HEK293 (cell line): ENCODE measurements at regions not wholly inside any gene's neighbourhood (a gene's known extent, or its start where the extent isn't known, plus 50 kb on each side); places are given as distances from the start of the nearest gene placed in this dataset.
"Not testable (repeated sequence)": the region's sequence is repeated elsewhere in the genome, so short reads cannot be mapped to it uniquely, and the experiment has no call there.

Experiments
- CTCF ChIA-PET: fragments of 350-600 bp; formaldehyde crosslinking; extraction: SDS; loops from one replicate; lab custom pipeline; 2021; ENCODE audit warnings: antibody characterized with exemption; lab: Yijun Ruan, JAX
- POLR2A ChIA-PET: fragments of 300-600 bp; formaldehyde crosslinking; extraction: SDS; loops from one replicate; lab custom pipeline; 2020; ENCODE audit warnings: antibody characterized with exemption, inconsistent platforms; lab: Yijun Ruan, JAX
- H3K27ac ChIP-seq: fragments of 200-500 bp; sonication (Bioruptor generic); 2 replicates; pipeline ENCODE4 v1.5.1; 2014; ENCODE audit warnings: low read depth, low read length, control low read depth, inconsistent platforms; ENCODE audit errors: extremely low read depth
- H3K36me3 ChIP-seq, 2 experiments: fragments of 200-500 bp in 1 of 2; sonication (Bioruptor generic) in 1 of 2; 1 replicate in 1 of 2; 2 replicates in 1 of 2; pipeline ENCODE4 v1.5.1; 2014 to 2017; ENCODE audit warnings: inconsistent platforms in 2 of 2, low read length in 2 of 2; ENCODE audit not compliant: control insufficient read depth in 2 of 2, insufficient read depth in 1 of 2
- H3K4me1 ChIP-seq: fragments of 200-500 bp; sonication (Bioruptor generic); 2 replicates; pipeline ENCODE4 v1.5.1; 2014; ENCODE audit warnings: mild to moderate bottlenecking, low read length, inconsistent platforms; ENCODE audit not compliant: control insufficient read depth, insufficient read depth
- H3K4me3 ChIP-seq: 2 replicates; pipeline ENCODE4 v1.5.1; 2011; ENCODE audit warnings: low read depth, mild to moderate bottlenecking, control low read depth, low read length, moderate library complexity
- H3K9me3 ChIP-seq: fragments of 200-500 bp; sonication (Bioruptor generic); 2 replicates; pipeline ENCODE4 v1.5.1; 2014; ENCODE audit warnings: low read depth, low read length, inconsistent platforms; ENCODE audit not compliant: control insufficient read depth, insufficient read depth
- EGR2 ChIP-seq: fragments of 450-650 bp; formaldehyde crosslinking; IDR thresholded peaks from 2 replicates; pipeline ENCODE4 v1.5.1; 2016; ENCODE audit warnings: low read depth, missing biosample characterization, missing genetic modification characterization
- SCRT1 ChIP-seq: fragments of 450-650 bp; formaldehyde crosslinking; IDR thresholded peaks from 2 replicates; pipeline ENCODE4 v1.5.1; 2016; ENCODE audit warnings: missing biosample characterization, missing genetic modification characterization, borderline replicate concordance
- SP7 ChIP-seq: fragments of 450-650 bp; formaldehyde crosslinking; IDR thresholded peaks from 2 replicates; pipeline ENCODE4 v1.5.1; 2016; ENCODE audit warnings: missing biosample characterization, missing genetic modification characterization
- ZFP3 ChIP-seq: fragments of 450-650 bp; formaldehyde crosslinking; IDR thresholded peaks from 2 replicates; pipeline ENCODE4 v1.5.1; 2016; ENCODE audit warnings: low read depth, missing biosample characterization, missing genetic modification characterization
- ZNF114 ChIP-seq: fragments of 450-650 bp; formaldehyde crosslinking; IDR thresholded peaks from 2 replicates; pipeline ENCODE4 v1.5.0; 2017; ENCODE audit warnings: missing biosample characterization, missing genetic modification characterization
- ZNF169 ChIP-seq: fragments of 450-650 bp; formaldehyde crosslinking; IDR thresholded peaks from 2 replicates; pipeline ENCODE4 v1.5.1; 2016; ENCODE audit warnings: missing biosample characterization, missing genetic modification characterization
- ZNF354C ChIP-seq: fragments of 450-650 bp; formaldehyde crosslinking; IDR thresholded peaks from 2 replicates; pipeline ENCODE4 v1.5.1; 2016; ENCODE audit warnings: missing biosample characterization, missing genetic modification characterization, low read depth, borderline replicate concordance
- ZNF560 ChIP-seq: fragments of 450-650 bp; formaldehyde crosslinking; IDR thresholded peaks from 2 replicates; pipeline ENCODE4 v1.5.1; 2017; ENCODE audit warnings: missing biosample characterization, missing genetic modification characterization, borderline replicate concordance
- ZNF623 ChIP-seq: fragments of 450-650 bp; formaldehyde crosslinking; IDR thresholded peaks from 2 replicates; pipeline ENCODE4 v1.5.1; 2016; ENCODE audit warnings: missing biosample characterization, missing genetic modification characterization
- ZNF629 ChIP-seq: fragments of 450-650 bp; formaldehyde crosslinking; IDR thresholded peaks from 2 replicates; pipeline ENCODE4 v1.5.1; 2017; ENCODE audit warnings: missing biosample characterization, missing genetic modification characterization
- TF ChIP-seq, protein P1 (sequence below): fragments of 450-650 bp; formaldehyde crosslinking; IDR thresholded peaks from 2 replicates; pipeline ENCODE4 v1.5.1; 2016; ENCODE audit warnings: missing biosample characterization, missing genetic modification characterization
- TF ChIP-seq, protein P2 (sequence below): fragments of 450-650 bp; formaldehyde crosslinking; conservative IDR thresholded peaks from 2 replicates; pipeline ENCODE4 v1.5.1; 2016; ENCODE audit warnings: low read depth, missing biosample characterization, missing genetic modification characterization

DNA sequence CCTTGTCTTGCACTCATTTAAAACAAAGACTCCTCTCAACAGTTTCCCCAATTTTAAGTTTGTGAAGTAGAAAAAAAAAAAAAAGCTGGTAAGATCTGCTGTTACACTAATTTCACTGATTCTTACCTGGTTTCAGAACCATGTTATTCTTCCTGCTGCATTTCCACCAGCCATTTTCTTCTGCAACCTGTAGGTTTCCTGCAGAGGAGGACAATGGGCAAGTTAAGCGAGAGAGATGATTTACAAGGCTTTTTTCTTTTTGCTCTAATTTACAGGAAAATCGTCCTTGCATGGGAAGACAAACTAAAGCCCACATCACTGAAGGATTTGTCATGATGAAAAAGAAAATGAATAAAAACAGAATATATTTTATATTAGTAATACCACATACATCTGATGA is 86.0 kb upstream of the SMARCA2 start:
- no peaks in the 10 kb centered on the region for H3K4me1 ChIP-seq
- CTCF ChIA-PET = interaction anchor here (0.9 to 1.9 kb wide), 2 partner anchors 11 to 12 kb away, joined by 3 to 6 read pairs; no protein-coding TSS in a partner anchor
- H3K9me3 ChIP-seq = no peaks in the 10 kb centered on the region
- POLR2A ChIA-PET = no interaction called here
- H3K4me3 ChIP-seq = no peak overlapping the region
- no peaks in the 10 kb centered on the region for H3K36me3 ChIP-seq
- TF ChIP-seq ZNF560 (no peak), ZNF354C (tag by site-specific recombination) (no peak), ZNF623 (tag by site-specific recombination) (no peak)
- TF ChIP-seq, all 188 proteins: peak for 0
- H3K27ac ChIP-seq = no peak overlapping the region

DNA sequence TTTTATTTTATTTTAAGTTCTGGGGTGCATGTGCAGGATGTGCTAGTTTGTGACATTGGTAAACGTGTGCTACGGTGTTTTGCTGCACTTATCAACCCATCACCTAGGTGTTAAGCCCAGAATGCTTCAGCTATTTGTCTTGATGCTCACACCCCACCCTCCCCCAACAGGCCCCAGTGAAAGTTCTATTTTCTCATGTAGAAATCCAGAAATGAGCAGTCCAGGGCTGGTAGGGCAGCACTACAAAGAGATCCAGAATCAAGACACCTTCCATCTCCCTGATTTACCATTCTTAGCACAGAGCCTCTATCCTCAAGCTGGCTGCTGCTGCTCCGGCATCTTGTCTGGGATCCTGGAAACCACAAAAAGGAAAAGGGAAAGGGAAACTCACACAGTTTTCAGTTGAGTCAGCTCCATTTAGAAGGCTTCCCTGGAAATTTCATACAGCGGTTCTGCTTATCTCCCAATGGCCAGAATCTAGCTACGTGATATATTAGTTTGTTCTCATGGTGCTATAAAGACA is 85.4 kb upstream of the SMARCA2 start:
- Histone ChIP-seq H3K9me3 (no peaks in the 10 kb centered on the region), H3K36me3 (no peaks in the 10 kb centered on the region), H3K4me3 (no peak overlapping the region), H3K4me1 (no peaks in the 10 kb centered on the region), H3K27ac (no peak overlapping the region)
- TF ChIP-seq SCRT1 (tag by site-specific recombination) (no peak), ZNF629 (tag by site-specific recombination) (no peak), SP7 (tag by site-specific recombination) (no peak), ZNF169 (tag by site-specific recombination) (no peak), EGR2 (tag by site-specific recombination) (no peak), ZFP3 (no peak), ZNF114 (no peak)
- TF ChIP-seq, protein P1, sequence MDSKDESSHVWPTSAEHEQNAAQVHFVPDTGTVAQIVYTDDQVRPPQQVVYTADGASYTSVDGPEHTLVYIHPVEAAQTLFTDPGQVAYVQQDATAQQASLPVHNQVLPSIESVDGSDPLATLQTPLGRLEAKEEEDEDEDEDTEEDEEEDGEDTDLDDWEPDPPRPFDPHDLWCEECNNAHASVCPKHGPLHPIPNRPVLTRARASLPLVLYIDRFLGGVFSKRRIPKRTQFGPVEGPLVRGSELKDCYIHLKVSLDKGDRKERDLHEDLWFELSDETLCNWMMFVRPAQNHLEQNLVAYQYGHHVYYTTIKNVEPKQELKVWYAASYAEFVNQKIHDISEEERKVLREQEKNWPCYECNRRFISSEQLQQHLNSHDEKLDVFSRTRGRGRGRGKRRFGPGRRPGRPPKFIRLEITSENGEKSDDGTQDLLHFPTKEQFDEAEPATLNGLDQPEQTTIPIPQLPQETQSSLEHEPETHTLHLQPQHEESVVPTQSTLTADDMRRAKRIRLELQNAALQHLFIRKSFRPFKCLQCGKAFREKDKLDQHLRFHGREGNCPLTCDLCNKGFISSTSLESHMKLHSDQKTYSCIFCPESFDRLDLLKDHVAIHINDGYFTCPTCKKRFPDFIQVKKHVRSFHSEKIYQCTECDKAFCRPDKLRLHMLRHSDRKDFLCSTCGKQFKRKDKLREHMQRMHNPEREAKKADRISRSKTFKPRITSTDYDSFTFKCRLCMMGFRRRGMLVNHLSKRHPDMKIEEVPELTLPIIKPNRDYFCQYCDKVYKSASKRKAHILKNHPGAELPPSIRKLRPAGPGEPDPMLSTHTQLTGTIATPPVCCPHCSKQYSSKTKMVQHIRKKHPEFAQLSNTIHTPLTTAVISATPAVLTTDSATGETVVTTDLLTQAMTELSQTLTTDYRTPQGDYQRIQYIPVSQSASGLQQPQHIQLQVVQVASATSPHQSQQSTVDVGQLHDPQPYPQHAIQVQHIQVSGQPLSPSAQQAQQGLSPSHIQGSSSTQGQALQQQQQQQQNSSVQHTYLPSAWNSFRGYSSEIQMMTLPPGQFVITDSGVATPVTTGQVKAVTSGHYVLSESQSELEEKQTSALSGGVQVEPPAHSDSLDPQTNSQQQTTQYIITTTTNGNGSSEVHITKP (tag by site-specific recombination) = no peak
- TF ChIP-seq, protein P2, sequence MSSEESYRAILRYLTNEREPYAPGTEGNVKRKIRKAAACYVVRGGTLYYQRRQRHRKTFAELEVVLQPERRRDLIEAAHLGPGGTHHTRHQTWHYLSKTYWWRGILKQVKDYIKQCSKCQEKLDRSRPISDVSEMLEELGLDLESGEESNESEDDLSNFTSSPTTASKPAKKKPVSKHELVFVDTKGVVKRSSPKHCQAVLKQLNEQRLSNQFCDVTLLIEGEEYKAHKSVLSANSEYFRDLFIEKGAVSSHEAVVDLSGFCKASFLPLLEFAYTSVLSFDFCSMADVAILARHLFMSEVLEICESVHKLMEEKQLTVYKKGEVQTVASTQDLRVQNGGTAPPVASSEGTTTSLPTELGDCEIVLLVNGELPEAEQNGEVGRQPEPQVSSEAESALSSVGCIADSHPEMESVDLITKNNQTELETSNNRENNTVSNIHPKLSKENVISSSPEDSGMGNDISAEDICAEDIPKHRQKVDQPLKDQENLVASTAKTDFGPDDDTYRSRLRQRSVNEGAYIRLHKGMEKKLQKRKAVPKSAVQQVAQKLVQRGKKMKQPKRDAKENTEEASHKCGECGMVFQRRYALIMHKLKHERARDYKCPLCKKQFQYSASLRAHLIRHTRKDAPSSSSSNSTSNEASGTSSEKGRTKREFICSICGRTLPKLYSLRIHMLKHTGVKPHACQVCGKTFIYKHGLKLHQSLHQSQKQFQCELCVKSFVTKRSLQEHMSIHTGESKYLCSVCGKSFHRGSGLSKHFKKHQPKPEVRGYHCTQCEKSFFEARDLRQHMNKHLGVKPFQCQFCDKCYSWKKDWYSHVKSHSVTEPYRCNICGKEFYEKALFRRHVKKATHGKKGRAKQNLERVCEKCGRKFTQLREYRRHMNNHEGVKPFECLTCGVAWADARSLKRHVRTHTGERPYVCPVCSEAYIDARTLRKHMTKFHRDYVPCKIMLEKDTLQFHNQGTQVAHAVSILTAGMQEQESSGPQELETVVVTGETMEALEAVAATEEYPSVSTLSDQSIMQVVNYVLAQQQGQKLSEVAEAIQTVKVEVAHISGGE (tag by site-specific recombination) = no peak
- CTCF ChIA-PET = interaction anchor here (0.6 to 1.9 kb wide), 3 partner anchors 11 to 988 kb away, joined by 3 to 6 read pairs (median 3); no protein-coding TSS in a partner anchor
- POLR2A ChIA-PET = no interaction called here

DNA sequence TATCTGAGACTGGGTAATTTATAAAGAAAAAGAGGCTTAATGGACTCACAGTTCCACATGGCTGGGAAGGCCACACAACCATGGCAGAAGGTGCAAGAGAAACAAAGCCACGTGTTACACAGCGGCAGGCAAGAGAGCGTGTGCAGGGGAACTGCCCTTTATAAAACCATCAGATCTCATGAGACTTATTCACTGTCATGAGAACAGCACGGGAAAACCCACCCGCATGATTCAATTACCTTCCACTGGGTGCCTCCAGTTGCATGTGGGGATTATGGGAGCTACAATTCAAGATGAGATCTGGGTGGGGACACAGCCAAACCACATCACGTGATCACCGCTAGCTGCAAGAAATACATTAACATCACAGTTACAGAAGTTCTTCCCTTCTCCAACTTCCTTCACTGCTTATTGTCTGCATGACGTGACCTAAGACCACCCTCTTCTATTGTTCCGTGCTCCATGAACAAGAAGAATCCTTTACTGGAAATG is 84.9 kb upstream of the SMARCA2 start:
- H3K4me1 ChIP-seq, H3K4me3 ChIP-seq, H3K36me3 ChIP-seq, POLR2A ChIA-PET, H3K9me3 ChIP-seq, H3K27ac ChIP-seq: not testable (repeated sequence)
- CTCF ChIA-PET = interaction anchor here (1.9 kb wide), 1 partner anchor 11 kb away, joined by 6 read pairs; no protein-coding TSS in a partner anchor
